Calu3 (cell line): ENCODE measurements at regions not wholly inside any gene's neighbourhood (a gene's known extent, or its start where the extent isn't known, plus 50 kb on each side); places are given as distances from the start of the nearest gene placed in this dataset.

ENCODE experiments used
- BruUV-seq: library from RNA; stranded (reverse); fragments of 400-500 nt; replicated peaks from 2 replicates; lab custom pipeline; 2021; lab: Mats Ljungman, UMichigan
- CTCF ChIA-PET: fragments of 300-600 bp; sonication (Branson Sonifier 250); formaldehyde crosslinking; loops from one replicate; lab custom pipeline; 2022; ENCODE audit warnings: antibody characterized with exemption; lab: Charles Lee
- DNase-seq: peaks from one replicate; pipeline ENCODE4 v3.0.0; 2022
- H3K27ac Mint-ChIP-seq: one replicate; pipeline ENCODE4 v1.8.0; 2022; ENCODE audit warnings: mixed read lengths; ENCODE audit not compliant: unreplicated experiment
- H3K27me3 Mint-ChIP-seq: one replicate; pipeline ENCODE4 v1.8.0; 2022; ENCODE audit warnings: mixed read lengths; ENCODE audit not compliant: unreplicated experiment
- H3K36me3 Mint-ChIP-seq: one replicate; pipeline ENCODE4 v1.8.0; 2022; ENCODE audit warnings: mild to moderate bottlenecking, moderate library complexity, mixed read lengths; ENCODE audit not compliant: insufficient read depth, unreplicated experiment
- H3K4me1 Mint-ChIP-seq: one replicate; pipeline ENCODE4 v1.8.0; 2022; ENCODE audit warnings: mild to moderate bottlenecking, low read depth, mixed read lengths; ENCODE audit not compliant: unreplicated experiment
- H3K4me3 Mint-ChIP-seq: one replicate; pipeline ENCODE4 v1.8.0; 2022; ENCODE audit warnings: mild to moderate bottlenecking, low read depth, moderate library complexity, mixed read lengths; ENCODE audit not compliant: unreplicated experiment
- H3K9me3 Mint-ChIP-seq: one replicate; pipeline ENCODE4 v1.8.0; 2022; ENCODE audit warnings: low read depth, mixed read lengths; ENCODE audit not compliant: unreplicated experiment
- intact Hi-C: fragments of 100-400 bp; cut with micrococcal nuclease; formaldehyde crosslinking; loops from one replicate; pipeline ENCODE4 v1.10.0; 2022; ENCODE audit not compliant: unreplicated experiment
- TF ChIP-seq, protein P1 (sequence below): fragments of 200-600 bp; IDR thresholded peaks from one replicate; pipeline ENCODE4 v1.8.0; 2022; ENCODE audit warnings: antibody characterized with exemption; ENCODE audit not compliant: unreplicated experiment

DNA sequence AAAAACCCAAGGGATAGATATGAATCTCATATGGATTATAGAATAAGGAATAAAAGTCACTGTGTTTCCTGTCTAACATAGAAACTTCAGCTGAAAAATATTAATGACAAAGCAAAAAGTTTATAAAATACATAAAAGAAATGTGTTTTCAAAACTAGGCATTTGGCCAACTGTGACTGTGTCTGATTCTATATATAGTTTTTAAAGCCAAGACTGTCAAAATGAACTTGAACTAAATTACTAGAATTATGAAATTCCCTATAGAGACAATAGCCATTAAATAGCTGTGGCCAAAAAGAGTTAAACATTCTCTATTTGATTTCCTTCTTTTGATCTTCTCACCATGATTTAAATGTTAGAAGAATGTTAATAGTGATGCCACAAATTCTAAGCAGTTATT, 311.2 kb upstream of the SEMA3D start:
- intact Hi-C loops = no loop called here

DNA sequence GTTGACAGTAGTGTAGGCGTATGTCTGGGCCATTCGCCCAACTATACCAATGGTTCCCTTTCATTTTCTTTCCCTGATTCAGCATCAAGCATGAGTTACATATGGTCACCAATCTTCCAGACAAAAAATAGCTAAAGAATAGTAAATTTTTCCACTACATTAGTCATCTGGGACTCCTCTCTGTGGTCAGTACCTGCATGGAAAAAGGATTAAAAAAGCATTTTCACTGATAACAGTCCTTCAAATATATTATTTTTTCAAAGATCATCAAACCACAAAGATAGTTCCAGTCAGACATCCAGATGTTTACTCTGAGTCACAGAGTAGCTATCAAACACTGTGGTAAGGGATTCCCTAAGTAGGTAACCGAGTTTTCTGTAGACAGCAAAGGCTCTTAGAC, 302.6 kb upstream of the SEMA3D start:
- Mint-ChIP-seq H3K27me3 (no peaks in the 10 kb centered on the region), H3K27ac (no peak overlapping the region), H3K4me1 (no peaks in the 10 kb centered on the region), H3K36me3 (no peaks in the 10 kb centered on the region), H3K4me3 (no peak overlapping the region), H3K9me3 (no peaks in the 10 kb centered on the region)
- BruUV-seq = no TSS peak
- DNase-seq = no peak
- intact Hi-C loops = no loop called here
- CTCF ChIA-PET = no interaction called here
- TF ChIP-seq, protein P1, sequence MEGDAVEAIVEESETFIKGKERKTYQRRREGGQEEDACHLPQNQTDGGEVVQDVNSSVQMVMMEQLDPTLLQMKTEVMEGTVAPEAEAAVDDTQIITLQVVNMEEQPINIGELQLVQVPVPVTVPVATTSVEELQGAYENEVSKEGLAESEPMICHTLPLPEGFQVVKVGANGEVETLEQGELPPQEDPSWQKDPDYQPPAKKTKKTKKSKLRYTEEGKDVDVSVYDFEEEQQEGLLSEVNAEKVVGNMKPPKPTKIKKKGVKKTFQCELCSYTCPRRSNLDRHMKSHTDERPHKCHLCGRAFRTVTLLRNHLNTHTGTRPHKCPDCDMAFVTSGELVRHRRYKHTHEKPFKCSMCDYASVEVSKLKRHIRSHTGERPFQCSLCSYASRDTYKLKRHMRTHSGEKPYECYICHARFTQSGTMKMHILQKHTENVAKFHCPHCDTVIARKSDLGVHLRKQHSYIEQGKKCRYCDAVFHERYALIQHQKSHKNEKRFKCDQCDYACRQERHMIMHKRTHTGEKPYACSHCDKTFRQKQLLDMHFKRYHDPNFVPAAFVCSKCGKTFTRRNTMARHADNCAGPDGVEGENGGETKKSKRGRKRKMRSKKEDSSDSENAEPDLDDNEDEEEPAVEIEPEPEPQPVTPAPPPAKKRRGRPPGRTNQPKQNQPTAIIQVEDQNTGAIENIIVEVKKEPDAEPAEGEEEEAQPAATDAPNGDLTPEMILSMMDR = no peak

More for the DNA sequence above, 311.2 kb upstream of the SEMA3D start:
- Mint-ChIP-seq H3K4me3 (no peak overlapping the region), H3K9me3 (no peaks in the 10 kb centered on the region), H3K4me1 (no peaks in the 10 kb centered on the region), H3K27me3 (no peaks in the 10 kb centered on the region), H3K27ac (no peak overlapping the region), H3K36me3 (no peaks in the 10 kb centered on the region)
- TF ChIP-seq, protein P1 = no peak
- BruUV-seq = no TSS peak
- CTCF ChIA-PET = no interaction called here
- DNase-seq = no peak

- Mint-ChIP-seq H3K9me3 (no peaks in the 10 kb centered on the region), H3K27me3 (no peaks in the 10 kb centered on the region), H3K4me3 (no peak overlapping the region), H3K36me3 (no peaks in the 10 kb centered on the region), H3K4me1 (no peaks in the 10 kb centered on the region), H3K27ac (no peak overlapping the region)
- BruUV-seq = no TSS peak
- DNase-seq = no peak
- CTCF ChIA-PET = no interaction called here
- TF ChIP-seq, protein P1 = no peak
- intact Hi-C loops = no loop called here
These were observed 301.6 kb upstream of the SEMA3D start for GRCh38 chr7:85488406-85488805.

- BruUV-seq = no TSS peak
- CTCF ChIA-PET = no interaction called here
- Mint-ChIP-seq H3K27me3 (no peaks in the 10 kb centered on the region), H3K4me1 (no peaks in the 10 kb centered on the region), H3K9me3 (no peaks in the 10 kb centered on the region), H3K27ac (no peak overlapping the region), H3K4me3 (no peak overlapping the region), H3K36me3 (no peaks in the 10 kb centered on the region)
- TF ChIP-seq, protein P1 = no peak
- no peak for DNase-seq
- intact Hi-C loops = no loop called here
These were observed 296.3 kb upstream of the SEMA3D start for GRCh38 chr7:85483177-85483576.

- no peak for DNase-seq
- no peak overlapping the region for H3K27ac Mint-ChIP-seq
- H3K4me3 Mint-ChIP-seq = no peak overlapping the region
- no TSS peak for BruUV-seq
- no peaks in the 10 kb centered on the region for H3K27me3 Mint-ChIP-seq
- H3K9me3 Mint-ChIP-seq = no peaks in the 10 kb centered on the region
- TF ChIP-seq, protein P1 = no peak
- H3K36me3 Mint-ChIP-seq = no peaks in the 10 kb centered on the region
- CTCF ChIA-PET = no interaction called here
- intact Hi-C loops = no loop called here
- H3K4me1 Mint-ChIP-seq = no peaks in the 10 kb centered on the region
These were observed 293.8 kb upstream of the SEMA3D start for GRCh38 chr7:85480666-85481065.
